IMR-90 (cell line): ENCODE measurements at regions not wholly inside any gene's neighbourhood (a gene's known extent, or its start where the extent isn't known, plus 50 kb on each side); places are given as distances from the start of the nearest gene placed in this dataset.

Source experiments
- ATAC-seq: fragments of 200-7000 bp; cut with Tn5 transposase; 2 replicates; pipeline ENCODE4 v1.9.1; 2020; ENCODE audit warnings: low read depth, mild to moderate bottlenecking, moderate library complexity
- BruUV-seq: library from RNA; stranded (reverse); fragments of 400-500 nt; replicated peaks from 2 replicates; lab custom pipeline; 2021; lab: Mats Ljungman, UMichigan
- CTCF ChIA-PET: fragments of 300-600 bp; formaldehyde crosslinking; extraction: SDS; loops from one replicate; lab custom pipeline; 2021; ENCODE audit warnings: antibody characterized with exemption; lab: Yijun Ruan, JAX
- POLR2A ChIA-PET: fragments of 300-600 bp; sonication (Branson Sonifier 250); formaldehyde crosslinking; loops from one replicate; lab custom pipeline; 2022; ENCODE audit warnings: antibody characterized with exemption; ENCODE audit not compliant: unreplicated experiment; lab: Charles Lee
- DNase-seq: peaks from one replicate; pipeline ENCODE4 v3.0.0; 2013
- H2AFZ ChIP-seq: replicated peaks from 2 replicates; pipeline ENCODE3; 2013; ENCODE audit warnings: low read length, mild to moderate bottlenecking; ENCODE audit not compliant: poor library complexity
- H2AK5ac ChIP-seq: 2 replicates; pipeline ENCODE4 v1.6.1; 2013; ENCODE audit warnings: low read depth, low read length, inconsistent platforms
- H2AK9ac ChIP-seq: replicated peaks from 2 replicates; pipeline ENCODE3; 2013; ENCODE audit warnings: mild to moderate bottlenecking, low read depth, low read length, moderate library complexity; ENCODE audit not compliant: poor library complexity
- H2BK120ac ChIP-seq: 2 replicates; pipeline ENCODE4 v1.6.1; 2013; ENCODE audit warnings: low read depth, low read length, inconsistent platforms
- H2BK15ac ChIP-seq: 3 replicates; pipeline ENCODE4 v1.6.1; 2013; ENCODE audit warnings: low read depth, low read length, inconsistent platforms
- H2BK20ac ChIP-seq: 2 replicates; pipeline ENCODE4 v1.6.1; 2013; ENCODE audit warnings: low read depth, mild to moderate bottlenecking, inconsistent platforms, low read length, moderate library complexity
- H2BK5ac ChIP-seq: 2 replicates; pipeline ENCODE4 v1.6.1; 2013; ENCODE audit warnings: mild to moderate bottlenecking, low read depth, low read length, inconsistent platforms; ENCODE audit not compliant: poor library complexity, severe bottlenecking
- H3K14ac ChIP-seq: replicated peaks from 2 replicates; pipeline ENCODE4 v1.6.1; 2013; ENCODE audit warnings: low read depth, low read length, inconsistent platforms
- H3K18ac ChIP-seq: 2 replicates; pipeline ENCODE4 v1.6.1; 2013; ENCODE audit warnings: low read depth, low read length, control low read depth
- H3K23ac ChIP-seq: 2 replicates; pipeline ENCODE4 v1.6.1; 2013; ENCODE audit warnings: low read depth, low read length, inconsistent platforms
- H3K27ac ChIP-seq: 2 replicates; pipeline ENCODE4 v1.5.1; 2013; ENCODE audit warnings: mild to moderate bottlenecking, control low read depth, low read length; ENCODE audit not compliant: insufficient read depth
- H3K27me3 ChIP-seq: 2 replicates; pipeline ENCODE4 v1.6.1; 2013; ENCODE audit warnings: low read length; ENCODE audit not compliant: control insufficient read depth, insufficient read depth
- H3K36me3 ChIP-seq: 2 replicates; pipeline ENCODE4 v1.6.1; 2013; ENCODE audit warnings: low read length, mixed read lengths; ENCODE audit not compliant: control insufficient read depth, insufficient read depth
- H3K4ac ChIP-seq: 2 replicates; pipeline ENCODE4 v1.6.1; 2013; ENCODE audit warnings: low read depth, low read length, inconsistent platforms
- H3K4me1 ChIP-seq: 2 replicates; pipeline ENCODE4 v1.6.1; 2013; ENCODE audit warnings: low read length, mixed read lengths; ENCODE audit not compliant: control insufficient read depth, insufficient read depth
- H3K4me2 ChIP-seq: 2 replicates; pipeline ENCODE4 v1.6.1; 2013; ENCODE audit warnings: low read depth, mild to moderate bottlenecking, control low read depth, low read length, moderate library complexity
- H3K4me3 ChIP-seq: 2 replicates; pipeline ENCODE4 v1.5.1; 2013; ENCODE audit warnings: low read depth, mild to moderate bottlenecking, control low read depth, low read length, moderate library complexity; ENCODE audit not compliant: insufficient read depth
- H3K56ac ChIP-seq: 2 replicates; pipeline ENCODE4 v1.6.1; 2013; ENCODE audit warnings: low read length, inconsistent platforms; ENCODE audit not compliant: insufficient read depth; ENCODE audit errors: extremely low read depth
- H3K79me1 ChIP-seq, 2 experiments: 2 replicates each; pipeline ENCODE4 v1.6.1; 2013; ENCODE audit warnings: low read length in 2 of 2, inconsistent platforms in 1 of 2, low read depth in 1 of 2
- H3K9ac ChIP-seq: 2 replicates; pipeline ENCODE4 v1.6.1; 2013; ENCODE audit warnings: low read depth, low read length, control low read depth
- H3K9me1 ChIP-seq: 2 replicates; pipeline ENCODE4 v1.6.1; 2013; ENCODE audit warnings: low read length, inconsistent platforms; ENCODE audit not compliant: insufficient read depth
- H3K9me3 ChIP-seq: 2 replicates; pipeline ENCODE4 v1.6.1; 2013; ENCODE audit warnings: low read length; ENCODE audit not compliant: control insufficient read depth, insufficient read depth
- H4K20me1 ChIP-seq: 2 replicates; pipeline ENCODE4 v1.6.1; 2013; ENCODE audit warnings: low read length, inconsistent platforms; ENCODE audit not compliant: insufficient read depth
- H4K5ac ChIP-seq: 2 replicates; pipeline ENCODE4 v1.6.1; 2013; ENCODE audit warnings: mild to moderate bottlenecking, low read depth, low read length, control low read depth
- H4K8ac ChIP-seq, 2 experiments: 2 replicates each; pipeline ENCODE4 v1.6.1; 2013; ENCODE audit warnings: low read depth in 2 of 2, low read length in 2 of 2, control low read depth in 1 of 2, inconsistent platforms in 1 of 2
- H4K91ac ChIP-seq: 2 replicates; pipeline ENCODE4 v1.6.1; 2013; ENCODE audit warnings: low read depth, low read length, inconsistent platforms; ENCODE audit not compliant: insufficient read depth
- BHLHE40 ChIP-seq: fragments of 150-350 bp; IDR thresholded peaks from 2 replicates; pipeline ENCODE4 v1.6.1; 2016; ENCODE audit warnings: mild to moderate bottlenecking, low read depth, low read length
- CEBPB ChIP-seq: IDR thresholded peaks from 2 replicates; pipeline ENCODE4 v1.6.1; 2012; ENCODE audit warnings: low read depth, low read length, improper control_type of control experiment
- CHD1 ChIP-seq: IDR thresholded peaks from 2 replicates; pipeline ENCODE4 v1.6.1; 2012; ENCODE audit warnings: low read depth, low read length, improper control_type of control experiment
- FOS ChIP-seq: fragments of 150-350 bp; IDR thresholded peaks from 2 replicates; pipeline ENCODE4 v1.6.1; 2016; ENCODE audit warnings: low read depth, low read length
- MAFK ChIP-seq: IDR thresholded peaks from 2 replicates; pipeline ENCODE4 v1.6.1; 2012; ENCODE audit warnings: low read depth, low read length, improper control_type of control experiment
- MAZ ChIP-seq: IDR thresholded peaks from 2 replicates; pipeline ENCODE4 v1.6.1; 2012; ENCODE audit warnings: low read depth, mild to moderate bottlenecking, low read length, improper control_type of control experiment, moderate library complexity, borderline replicate concordance
- MXI1 ChIP-seq: IDR thresholded peaks from 2 replicates; pipeline ENCODE4 v1.6.1; 2012; ENCODE audit warnings: low read depth, mild to moderate bottlenecking, low read length, moderate library complexity, borderline replicate concordance
- NFE2L2 ChIP-seq: fragments of 150-350 bp; IDR thresholded peaks from 2 replicates; pipeline ENCODE4 v1.6.1; 2016; ENCODE audit warnings: low read depth, mild to moderate bottlenecking, low read length
- POLR2A ChIP-seq: IDR thresholded peaks from 2 replicates; pipeline ENCODE4 v1.6.1; 2012; ENCODE audit warnings: mild to moderate bottlenecking, low read depth, low read length
- RAD21 ChIP-seq: IDR thresholded peaks from 2 replicates; pipeline ENCODE4 v1.6.1; 2012; ENCODE audit warnings: low read length, improper control_type of control experiment
- RCOR1 ChIP-seq: IDR thresholded peaks from 2 replicates; pipeline ENCODE4 v1.6.1; 2012; ENCODE audit warnings: mild to moderate bottlenecking, low read length, improper control_type of control experiment; ENCODE audit not compliant: insufficient replicate concordance
- RFX5 ChIP-seq: IDR thresholded peaks from 2 replicates; pipeline ENCODE4 v1.8.0; 2012; ENCODE audit warnings: low read depth, mild to moderate bottlenecking, low read length, moderate library complexity
- SMC3 ChIP-seq: fragments of 150-350 bp; IDR thresholded peaks from 2 replicates; pipeline ENCODE4 v1.6.1; 2016; ENCODE audit warnings: low read depth, mild to moderate bottlenecking, antibody characterized with exemption, low read length, moderate library complexity
- WGBS, 2 experiments: methylation state at CpG; one replicate each; pipeline versions ENCODE4 v1.1.5 to v1.1.7; 2013; ENCODE audit warnings: missing lambda C conversion rate in 2 of 2; ENCODE audit not compliant: insufficient read length in 1 of 2; ENCODE audit errors: extremely low coverage in 2 of 2; 5-methylcytosine and 5-hydroxymethylcytosine counted together
- dilution Hi-C: fragments of 300-500 bp; cut with HindIII; formaldehyde crosslinking; loops from one replicate; pipeline ENCODE4 v1.14.3; 2018; ENCODE audit warnings: low sequenced_read_pairs; ENCODE audit not compliant: unreplicated experiment
- in situ Hi-C: fragments of 300-500 bp; cut with MboI; formaldehyde crosslinking; loops from 3 replicates; pipeline ENCODE4 v1.14.3; 2019; ENCODE audit warnings: low sequenced_read_pairs, inconsistent platforms, mixed read lengths
- intact Hi-C: fragments of 100-400 bp; cut with micrococcal nuclease; formaldehyde crosslinking; loops from 2 replicates; pipeline ENCODE4 v1.10.0; 2022
- TF ChIP-seq, protein P1 (sequence below): fragments of 150-350 bp; IDR thresholded peaks from 2 replicates; pipeline ENCODE4 v1.6.1; 2016; ENCODE audit warnings: low read depth, mild to moderate bottlenecking, low read length, moderate library complexity, borderline replicate concordance
- TF ChIP-seq, protein P2 (sequence below): fragments of 150-350 bp; IDR thresholded peaks from 2 replicates; pipeline ENCODE4 v1.6.1; 2017; ENCODE audit warnings: mild to moderate bottlenecking, antibody characterized with exemption, low read length, low read depth
- TF ChIP-seq, protein P3 (sequence below): conservative IDR thresholded peaks from 2 replicates; pipeline ENCODE4 v1.5.1; 2012; ENCODE audit warnings: mild to moderate bottlenecking, low read depth, low read length, improper control_type of control experiment

DNA sequence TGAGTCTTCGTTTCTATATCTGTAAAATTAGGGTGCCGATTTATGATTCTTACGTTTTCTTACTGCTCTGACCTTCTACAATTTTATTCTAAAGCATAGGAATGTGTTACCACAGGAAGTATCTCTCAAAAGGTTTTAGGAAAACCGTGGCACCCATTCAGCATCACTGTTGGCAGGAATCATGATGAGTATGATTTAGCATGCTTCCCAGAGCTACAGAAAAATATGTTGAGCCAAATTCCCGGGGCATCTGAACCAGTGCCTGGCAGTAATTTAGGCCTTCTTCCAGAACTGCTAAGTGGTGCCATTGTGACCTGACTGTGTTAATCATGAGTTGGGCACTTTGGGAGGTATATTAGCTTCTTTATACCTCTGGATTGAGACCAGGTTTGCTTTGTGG, 605.0 kb upstream of the RAG2 start:
- Histone ChIP-seq H2BK15ac (no peak overlapping the region), H3K4me3 (no peak overlapping the region), H3K23ac (no peak overlapping the region), H3K56ac (no peak overlapping the region), H2AK5ac (no peak overlapping the region), H2AK9ac (no peak overlapping the region), H2BK20ac (no peak overlapping the region), H3K4me1 (no peaks in the 10 kb centered on the region), H4K8ac (no peak overlapping the region), H3K27me3 (no peaks in the 10 kb centered on the region), H3K9me1 (no peaks in the 10 kb centered on the region), H4K20me1 (no peaks in the 10 kb centered on the region), H3K79me1 (no peaks in the 10 kb centered on the region), H3K4me2 (no peak overlapping the region), H3K9ac (no peak overlapping the region), H2AFZ (no peak overlapping the region), H3K9me3 (peaks cover 8% of the 10 kb centered on the region; the same call in 1 of the 2 replicates), H3K14ac (no peak overlapping the region), H3K36me3 (no peaks in the 10 kb centered on the region), H3K4ac (no peak overlapping the region), H4K91ac (no peak overlapping the region), H3K27ac (no peak overlapping the region), H3K18ac (no peak overlapping the region), H4K5ac (no peak overlapping the region), H2BK5ac (no peak overlapping the region), H2BK120ac (no peak overlapping the region)
- BruUV-seq, result no TSS peak
- in situ Hi-C loops, result no loop called here
- dilution Hi-C loops, result no loop called here
- intact Hi-C loops, result no loop called here
- DNase-seq, result no peak
- ATAC-seq, result no peak
- TF ChIP-seq RAD21 (no peak), FOS (no peak), RCOR1 (no peak), CHD1 (no peak), MXI1 (no peak), MAFK (no peak), MAZ (no peak), POLR2A (no peak), NFE2L2 (no peak), RFX5 (no peak), SMC3 (no peak), BHLHE40 (no peak), CEBPB (no peak)
- TF ChIP-seq, protein P1, sequence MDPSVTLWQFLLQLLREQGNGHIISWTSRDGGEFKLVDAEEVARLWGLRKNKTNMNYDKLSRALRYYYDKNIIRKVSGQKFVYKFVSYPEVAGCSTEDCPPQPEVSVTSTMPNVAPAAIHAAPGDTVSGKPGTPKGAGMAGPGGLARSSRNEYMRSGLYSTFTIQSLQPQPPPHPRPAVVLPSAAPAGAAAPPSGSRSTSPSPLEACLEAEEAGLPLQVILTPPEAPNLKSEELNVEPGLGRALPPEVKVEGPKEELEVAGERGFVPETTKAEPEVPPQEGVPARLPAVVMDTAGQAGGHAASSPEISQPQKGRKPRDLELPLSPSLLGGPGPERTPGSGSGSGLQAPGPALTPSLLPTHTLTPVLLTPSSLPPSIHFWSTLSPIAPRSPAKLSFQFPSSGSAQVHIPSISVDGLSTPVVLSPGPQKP, result no peak
- TF ChIP-seq, protein P2, sequence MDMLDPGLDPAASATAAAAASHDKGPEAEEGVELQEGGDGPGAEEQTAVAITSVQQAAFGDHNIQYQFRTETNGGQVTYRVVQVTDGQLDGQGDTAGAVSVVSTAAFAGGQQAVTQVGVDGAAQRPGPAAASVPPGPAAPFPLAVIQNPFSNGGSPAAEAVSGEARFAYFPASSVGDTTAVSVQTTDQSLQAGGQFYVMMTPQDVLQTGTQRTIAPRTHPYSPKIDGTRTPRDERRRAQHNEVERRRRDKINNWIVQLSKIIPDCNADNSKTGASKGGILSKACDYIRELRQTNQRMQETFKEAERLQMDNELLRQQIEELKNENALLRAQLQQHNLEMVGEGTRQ, result no peak
- TF ChIP-seq, protein P3, sequence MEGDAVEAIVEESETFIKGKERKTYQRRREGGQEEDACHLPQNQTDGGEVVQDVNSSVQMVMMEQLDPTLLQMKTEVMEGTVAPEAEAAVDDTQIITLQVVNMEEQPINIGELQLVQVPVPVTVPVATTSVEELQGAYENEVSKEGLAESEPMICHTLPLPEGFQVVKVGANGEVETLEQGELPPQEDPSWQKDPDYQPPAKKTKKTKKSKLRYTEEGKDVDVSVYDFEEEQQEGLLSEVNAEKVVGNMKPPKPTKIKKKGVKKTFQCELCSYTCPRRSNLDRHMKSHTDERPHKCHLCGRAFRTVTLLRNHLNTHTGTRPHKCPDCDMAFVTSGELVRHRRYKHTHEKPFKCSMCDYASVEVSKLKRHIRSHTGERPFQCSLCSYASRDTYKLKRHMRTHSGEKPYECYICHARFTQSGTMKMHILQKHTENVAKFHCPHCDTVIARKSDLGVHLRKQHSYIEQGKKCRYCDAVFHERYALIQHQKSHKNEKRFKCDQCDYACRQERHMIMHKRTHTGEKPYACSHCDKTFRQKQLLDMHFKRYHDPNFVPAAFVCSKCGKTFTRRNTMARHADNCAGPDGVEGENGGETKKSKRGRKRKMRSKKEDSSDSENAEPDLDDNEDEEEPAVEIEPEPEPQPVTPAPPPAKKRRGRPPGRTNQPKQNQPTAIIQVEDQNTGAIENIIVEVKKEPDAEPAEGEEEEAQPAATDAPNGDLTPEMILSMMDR, result no peak
- CTCF ChIA-PET, result no interaction called here
- POLR2A ChIA-PET, result no interaction called here
- no CpG with 5 or more reads among the region's 5 CpGs for WGBS, 2 experiments
